DMS53 treated with DMSO at 0.1 percent for 48 hours (cell line): ENCODE measurements at regions not wholly inside any gene's neighbourhood (a gene's known extent, or its start where the extent isn't known, plus 50 kb on each side); places are given as distances from the start of the nearest gene placed in this dataset.

ENCODE experiments used
- DNase-seq: peaks from one replicate; lab custom pipeline; 2025; ENCODE audit not compliant: unreplicated experiment; lab: John Stamatoyannopoulos, UW

DNA sequence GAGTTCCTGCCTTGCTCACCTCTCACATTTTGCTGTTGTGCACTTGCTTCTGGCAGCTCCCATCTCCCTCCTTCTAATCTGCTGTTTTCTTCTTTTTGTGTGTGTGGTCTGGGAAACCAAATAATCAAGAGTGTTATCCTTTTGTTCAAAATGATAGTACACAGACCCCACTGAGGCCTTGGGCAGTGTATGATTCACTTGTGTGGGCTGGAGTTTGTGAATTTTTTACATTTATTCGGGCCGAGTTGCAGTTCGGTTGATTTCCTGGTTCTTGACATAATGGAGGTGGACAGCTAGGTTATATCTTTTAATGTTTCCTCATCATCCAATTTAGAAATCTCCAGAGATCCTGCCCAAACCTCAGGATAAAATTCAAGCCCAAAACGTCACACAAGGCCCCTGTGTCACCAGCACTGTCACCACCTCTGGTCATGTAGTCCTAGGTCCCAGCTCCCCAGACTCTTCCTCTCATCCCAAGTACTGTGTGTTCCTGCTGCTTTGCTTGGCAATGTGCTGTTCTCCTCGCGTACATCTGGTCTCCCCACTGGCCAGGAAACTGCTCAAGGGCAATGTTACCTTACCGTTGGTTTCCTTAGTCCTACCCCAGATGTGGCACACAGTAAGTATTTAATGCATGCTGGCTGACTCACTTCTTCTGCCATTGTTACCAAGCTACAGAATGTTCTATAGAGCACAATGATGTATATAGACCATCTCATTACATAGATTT, 55.7 kb upstream of the PHACTR2 start:
- no peak for DNase-seq

DNA sequence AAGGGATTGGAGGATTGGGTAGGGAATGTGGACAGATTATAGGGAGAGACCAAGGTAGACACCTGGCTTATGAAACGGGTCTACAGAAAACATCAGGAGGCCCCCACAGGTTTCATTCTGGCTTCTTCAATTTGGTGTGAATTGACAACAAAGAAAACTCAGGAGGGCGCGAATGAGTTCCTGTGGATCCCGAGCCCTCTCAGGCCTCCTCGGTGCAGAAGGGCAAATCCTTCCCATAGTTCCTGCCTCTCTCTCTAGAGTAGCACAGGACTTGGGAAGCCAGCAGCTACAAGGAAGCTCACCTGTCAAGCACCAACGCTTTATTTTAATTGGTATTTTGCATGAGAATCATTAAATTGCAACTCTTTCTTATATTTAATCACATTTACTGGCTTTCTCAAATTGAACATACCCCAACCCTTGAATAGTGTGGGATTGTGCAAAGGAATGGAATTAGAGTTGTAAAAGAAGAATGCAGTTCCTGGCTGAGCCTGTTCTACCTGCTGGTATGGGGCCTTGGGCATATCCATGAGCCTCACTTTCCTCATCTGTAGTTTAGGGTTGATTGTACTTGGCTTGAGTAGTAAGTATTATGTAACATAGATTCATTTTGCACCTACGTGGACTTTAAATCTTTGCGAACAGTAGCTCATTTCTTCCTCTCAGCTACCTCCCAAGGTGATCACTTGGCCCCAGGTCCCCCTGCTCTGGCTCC, 56.4 kb upstream of the PHACTR2 start:
- no peak for DNase-seq

DNA sequence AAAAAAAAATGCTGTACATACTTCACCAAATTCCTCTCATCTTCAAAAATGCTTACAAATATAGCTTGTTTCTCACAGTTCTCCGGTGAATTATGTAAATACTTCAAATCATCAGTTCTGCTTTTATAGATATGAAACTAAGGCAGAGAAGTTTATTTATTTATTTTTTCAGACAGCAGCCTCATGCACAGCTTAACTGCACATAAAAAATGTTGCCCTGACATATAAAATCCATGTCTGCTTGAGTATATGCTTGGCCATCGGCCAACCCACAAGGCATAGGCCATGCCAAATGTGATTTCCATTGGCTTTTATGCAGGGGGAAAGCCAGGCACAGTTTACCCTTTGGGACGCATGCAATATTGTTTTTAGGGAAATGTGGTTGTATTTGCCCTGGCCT, 57.3 kb upstream of the PHACTR2 start:
- no peak for DNase-seq

DNA sequence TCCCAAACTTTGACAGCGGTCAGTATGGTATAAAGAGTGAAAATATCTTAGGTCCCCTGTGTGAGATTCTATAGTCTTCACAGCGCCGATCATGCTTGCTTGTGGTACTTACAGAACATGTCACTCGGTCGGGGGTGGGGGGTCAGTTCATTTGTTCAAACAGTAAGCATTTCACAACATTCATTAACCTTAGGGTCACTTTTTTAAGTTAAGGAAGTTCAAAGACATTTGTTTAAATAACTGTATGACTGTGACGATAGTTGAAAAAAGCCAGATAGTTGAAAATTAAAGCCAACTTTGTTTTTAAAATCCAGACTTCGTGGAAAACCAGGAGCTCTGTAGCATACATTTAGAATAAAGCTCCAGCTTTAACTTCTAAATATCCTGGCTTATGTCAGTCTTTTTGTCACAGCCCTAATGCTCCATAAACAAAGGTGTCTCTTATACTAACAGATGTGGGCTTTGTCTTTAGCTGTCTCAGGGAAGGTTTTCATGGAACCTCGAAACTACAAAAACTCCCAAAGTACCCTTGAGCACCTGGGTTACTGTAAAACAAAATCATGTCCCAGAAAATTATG, 57.9 kb upstream of the PHACTR2 start:
- DNase-seq = no peak

DNA sequence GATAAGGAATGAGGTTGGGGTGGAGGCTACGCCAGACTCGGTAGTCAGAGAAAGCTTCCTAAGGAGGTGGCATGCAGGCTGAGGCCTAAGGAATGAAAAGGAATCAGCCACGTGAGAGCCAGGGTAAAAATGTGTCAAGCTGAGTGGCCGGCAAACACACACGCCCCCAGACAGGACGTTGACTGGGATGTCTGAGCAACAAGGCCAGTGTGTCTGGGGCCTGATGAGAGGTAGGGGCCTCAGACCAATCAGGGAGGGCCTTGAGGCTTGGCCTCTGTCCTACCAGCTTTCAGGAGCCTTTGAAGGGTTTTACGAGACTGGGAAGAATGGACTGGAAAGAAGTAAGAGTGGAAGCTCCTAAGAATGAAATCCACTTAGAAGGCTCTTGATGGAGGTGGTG, 61.0 kb upstream of the PHACTR2 start:
- DNase-seq = no peak

DNA sequence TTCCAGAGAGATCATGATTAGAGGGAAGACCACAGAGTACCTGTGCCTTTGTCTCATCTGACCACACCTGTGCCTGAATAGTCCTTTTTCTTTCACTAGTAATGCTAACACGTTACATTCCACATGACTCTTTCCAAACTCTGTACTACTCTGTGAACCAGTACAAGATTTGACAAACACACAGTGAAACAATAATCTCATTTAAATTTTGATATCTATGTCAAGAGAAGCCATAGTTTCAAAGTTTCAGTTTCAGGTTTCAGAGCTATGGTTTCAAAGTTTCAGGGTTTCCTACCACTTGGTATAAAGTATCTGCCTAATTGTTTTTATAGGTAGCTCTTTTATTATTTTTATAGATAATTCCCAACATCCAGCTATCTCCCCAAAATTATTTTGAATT, 62.0 kb upstream of the PHACTR2 start:
- DNase-seq = no peak

DNA sequence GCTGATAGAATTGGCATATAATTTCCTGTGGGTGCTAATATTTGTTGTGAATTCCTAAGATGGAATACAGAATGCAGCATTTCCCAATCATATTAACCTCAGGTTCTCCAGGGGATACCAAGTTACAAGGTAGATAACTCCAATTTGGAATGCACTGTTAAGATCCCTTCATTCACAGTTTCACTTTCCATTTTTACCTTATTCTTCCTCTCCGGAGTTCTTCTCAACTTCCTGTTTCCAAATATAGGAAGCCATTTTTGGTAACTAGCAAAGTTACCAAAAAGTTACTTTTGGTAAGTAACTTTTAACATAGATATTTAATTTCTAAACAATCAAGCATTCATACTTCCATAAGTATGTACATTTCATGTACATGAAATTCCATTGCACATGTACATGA, 63.5 kb upstream of the PHACTR2 start:
- no peak for DNase-seq

DNA sequence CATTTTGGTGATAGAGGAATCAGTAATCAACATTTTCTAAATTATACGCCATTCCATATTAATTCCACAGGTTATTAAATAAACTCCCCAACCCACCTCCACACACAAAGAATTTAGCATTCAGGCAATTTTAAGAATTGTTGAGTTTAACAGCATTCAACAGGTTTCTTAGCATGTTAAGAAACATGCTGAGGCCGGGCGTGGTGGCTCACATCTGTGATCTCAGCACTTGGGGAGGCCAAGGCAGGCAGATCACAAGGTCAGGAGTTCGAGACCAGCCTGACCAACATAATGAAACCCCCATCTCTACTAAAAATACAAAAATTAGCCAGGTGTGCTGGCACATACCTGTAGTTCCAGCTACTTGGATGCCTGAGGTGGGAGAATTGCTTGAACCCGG, 64.0 kb upstream of the PHACTR2 start:
- DNase-seq = no peak

DNA sequence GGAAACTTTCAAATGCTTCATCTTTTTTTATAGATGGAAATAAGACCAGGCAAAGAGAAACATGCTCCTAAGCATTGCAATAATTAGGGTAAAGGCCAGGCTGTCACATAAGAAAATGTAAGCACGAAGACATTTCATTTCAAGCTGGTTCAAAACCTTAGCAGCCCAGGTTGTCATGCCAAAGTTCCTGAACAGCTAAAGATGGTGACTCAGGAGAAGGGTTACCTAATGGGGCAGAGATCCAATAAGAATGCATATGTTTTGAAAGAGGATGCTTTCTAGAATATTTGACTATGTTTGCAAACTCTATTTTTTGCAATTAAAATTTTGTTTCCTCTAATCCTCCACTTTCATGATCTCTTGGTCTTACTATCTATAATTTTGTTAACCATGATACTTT, 65.6 kb upstream of the PHACTR2 start:
- no peak for DNase-seq

DNA sequence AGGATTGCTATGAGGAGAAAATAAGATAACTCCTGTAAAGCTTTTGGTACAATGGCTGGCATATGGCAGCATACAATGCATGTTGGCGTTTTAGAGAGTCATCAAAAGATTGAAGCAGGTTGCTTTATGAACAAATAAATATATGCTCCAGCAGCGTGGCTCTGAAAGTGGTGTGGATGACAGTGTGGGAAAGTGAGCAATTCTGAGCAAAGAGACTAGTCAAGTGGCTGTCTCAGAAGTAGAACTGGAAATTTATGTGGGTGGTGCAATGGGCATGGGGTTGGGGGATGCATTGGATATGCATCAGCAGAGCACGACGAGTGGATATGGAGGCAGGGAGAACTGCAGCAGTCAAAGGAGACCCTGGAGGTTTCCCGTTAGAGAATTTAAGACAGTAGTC, 66.2 kb upstream of the PHACTR2 start:
- DNase-seq = no peak

DNA sequence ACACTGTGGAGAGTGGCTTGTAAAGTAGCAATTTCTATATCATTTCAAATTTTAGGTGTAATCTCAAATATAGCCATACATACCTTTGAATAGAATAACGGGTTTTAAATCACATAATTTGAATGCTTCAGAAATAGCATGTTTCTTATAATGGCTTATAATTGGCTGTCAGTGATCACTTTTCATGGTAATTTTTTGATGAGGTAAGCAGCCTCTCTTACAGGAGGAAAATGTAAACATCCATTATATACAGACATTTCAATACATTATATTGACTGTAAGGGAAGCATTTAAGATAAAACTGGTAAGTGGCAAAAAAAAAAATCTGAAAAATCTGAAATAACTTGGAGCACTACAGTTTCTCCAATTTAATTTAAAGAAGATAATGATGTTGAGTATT, 67.8 kb upstream of the PHACTR2 start:
- DNase-seq = no peak

DNA sequence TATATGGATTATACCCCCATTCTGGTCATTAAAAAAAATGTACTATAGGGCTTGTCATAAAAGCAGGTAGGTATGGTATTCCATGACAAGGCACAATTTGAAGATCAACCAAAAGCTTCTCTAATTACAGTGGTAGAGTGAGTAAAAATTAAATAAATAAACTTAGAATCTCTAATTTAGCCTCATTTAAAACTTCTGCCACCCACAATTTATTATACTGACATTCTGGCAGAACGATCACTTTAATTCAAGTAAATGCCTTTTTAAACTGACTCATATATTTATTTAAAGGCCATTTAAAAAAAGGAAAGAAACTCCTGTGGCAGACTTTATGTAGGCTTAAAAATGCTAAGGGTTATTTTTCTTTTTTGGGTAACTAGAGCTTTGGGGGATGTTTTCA, 68.3 kb upstream of the PHACTR2 start:
- no peak for DNase-seq

DNA sequence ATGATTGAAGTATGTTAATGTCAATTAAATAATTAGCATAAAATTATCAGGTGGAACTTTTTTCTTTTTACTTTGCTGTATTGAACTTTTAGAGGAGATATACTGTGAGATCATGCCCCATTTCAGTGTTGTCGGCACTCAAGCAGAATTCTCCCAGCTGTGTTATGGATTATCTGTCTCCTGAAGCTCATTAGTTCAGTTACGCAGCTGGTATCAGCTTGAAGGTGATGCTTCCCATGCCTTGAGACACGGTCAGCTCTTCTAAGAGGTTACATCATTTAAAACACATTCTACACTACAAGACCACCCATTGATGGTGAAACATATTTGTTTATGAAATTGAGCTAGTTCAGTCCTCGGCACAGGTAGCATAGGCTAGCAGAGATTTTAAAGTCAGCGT, 68.9 kb upstream of the PHACTR2 start:
- no peak for DNase-seq

DNA sequence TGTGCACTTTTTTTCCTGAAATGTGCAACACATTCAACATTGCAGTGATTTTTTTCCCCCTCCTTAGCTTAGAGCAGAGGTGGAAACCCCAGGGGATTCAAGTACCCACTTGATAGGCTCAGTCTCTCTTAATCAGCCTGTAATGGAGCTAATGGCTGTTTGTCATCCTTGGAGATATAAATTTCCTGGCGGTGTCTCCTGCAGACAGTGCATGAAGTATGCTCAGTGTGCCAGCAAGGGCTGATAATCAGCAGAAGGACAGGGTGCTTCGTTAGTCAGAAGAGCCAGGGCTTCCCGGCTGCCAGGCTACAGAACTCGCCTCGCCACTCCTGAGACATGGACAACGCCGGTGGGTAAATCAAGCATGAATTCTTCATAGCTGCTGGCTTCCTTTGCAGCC, 69.8 kb upstream of the PHACTR2 start:
- no peak for DNase-seq

DNA sequence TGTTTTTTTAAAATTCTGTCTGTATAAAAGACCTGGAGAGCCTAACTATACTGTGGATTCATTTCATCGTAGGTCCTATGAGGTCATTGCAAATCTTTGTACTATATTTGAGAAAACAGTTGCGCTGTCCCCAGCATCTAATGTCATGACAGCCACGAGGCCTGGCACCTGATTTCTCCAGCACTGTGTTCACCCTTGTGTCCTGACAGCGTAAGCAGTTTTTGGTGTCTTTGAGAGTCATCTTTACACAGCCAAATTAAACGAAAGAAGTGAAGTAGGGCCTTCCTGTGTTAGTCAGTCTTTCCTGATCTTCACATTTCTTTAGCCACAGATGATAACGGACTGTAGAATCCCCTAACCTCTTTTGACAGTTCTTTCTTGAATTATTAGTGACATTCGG, 70.6 kb upstream of the PHACTR2 start:
- DNase-seq = no peak

DNA sequence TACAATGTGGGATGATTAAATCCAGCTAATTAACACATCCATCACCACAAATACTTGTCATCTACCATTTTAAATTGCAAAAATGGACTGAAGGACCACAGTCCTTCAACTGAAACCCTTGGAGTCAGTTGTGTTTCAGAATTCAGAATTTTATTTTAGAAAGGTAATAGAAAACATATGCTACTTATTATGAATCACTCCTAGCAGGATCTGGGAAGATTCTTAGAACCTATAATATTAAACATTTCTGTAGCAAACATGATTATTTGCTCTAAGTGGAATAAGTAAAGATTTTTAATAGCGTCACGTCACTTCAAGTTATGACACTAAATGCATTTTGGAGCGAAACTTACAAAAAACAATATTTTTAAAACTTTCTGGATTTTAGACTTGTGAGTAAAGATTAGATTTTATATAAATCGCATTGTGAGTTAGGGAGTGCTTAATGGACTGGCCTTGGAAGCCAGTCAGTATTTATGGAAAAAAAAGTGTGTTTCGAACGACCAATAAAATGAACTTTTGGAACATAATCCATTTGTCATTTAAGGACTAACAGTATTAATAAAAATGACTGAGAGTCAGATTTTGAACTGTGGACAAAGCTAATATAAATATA, 71.8 kb upstream of the PHACTR2 start:
- no peak for DNase-seq

DNA sequence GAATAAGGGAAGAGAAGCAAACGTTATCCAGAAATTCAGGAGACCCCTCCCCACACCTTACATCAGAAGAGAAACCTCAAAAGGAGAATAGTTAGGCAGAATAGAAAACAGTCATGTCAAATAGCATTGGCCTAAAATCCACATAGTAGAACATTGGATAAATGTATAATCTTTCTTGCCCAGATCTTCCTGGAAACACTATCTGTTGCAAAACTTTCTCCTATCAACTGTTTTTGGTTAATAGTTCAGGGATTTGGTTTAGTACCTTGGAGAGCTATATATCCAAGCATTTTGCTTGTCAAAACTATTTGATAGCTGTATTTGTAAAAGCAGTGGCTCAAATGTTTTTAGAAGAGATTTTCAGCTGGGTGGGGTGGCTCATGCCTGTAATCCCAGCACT, 74.3 kb upstream of the PHACTR2 start:
- no peak for DNase-seq

DNA sequence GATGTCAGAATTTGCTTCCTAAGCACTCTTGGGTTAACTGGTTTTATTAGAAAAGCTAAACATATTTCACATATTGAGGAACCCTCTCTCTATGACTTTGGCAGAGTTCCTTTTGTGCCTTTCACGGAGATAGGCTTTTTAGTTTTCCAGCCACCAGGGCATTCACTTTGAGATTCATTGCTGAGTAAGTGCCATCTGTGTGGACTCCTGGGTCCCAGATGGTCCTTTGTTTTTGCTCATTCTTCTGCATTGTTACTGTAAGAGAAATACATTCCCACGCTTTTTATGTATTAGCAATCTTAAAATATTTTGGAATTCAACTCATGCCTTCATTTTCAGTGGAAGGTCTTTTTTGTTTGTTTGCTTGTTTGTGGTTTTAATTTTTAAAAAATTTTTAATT, 76.3 kb upstream of the PHACTR2 start:
- DNase-seq = no peak

DNA sequence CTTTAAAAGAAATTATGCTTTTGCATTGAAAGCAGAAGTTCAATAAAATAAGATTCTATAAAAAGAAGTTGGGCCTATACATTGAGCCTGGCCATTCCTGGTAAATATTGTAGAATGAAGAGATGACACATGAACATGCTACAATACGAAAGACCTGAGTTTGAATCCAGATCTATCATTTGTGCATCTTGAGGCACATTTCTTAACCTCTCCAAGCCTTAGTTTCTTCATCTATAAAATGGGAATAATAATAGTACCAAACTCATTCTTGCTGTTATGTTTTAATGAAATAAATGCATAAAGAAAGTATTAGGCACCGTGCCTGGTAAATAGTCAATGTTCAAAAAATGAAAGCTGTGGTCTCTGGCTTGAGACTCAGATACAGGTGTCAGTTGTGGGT, 76.9 kb upstream of the PHACTR2 start:
- DNase-seq = no peak

DNA sequence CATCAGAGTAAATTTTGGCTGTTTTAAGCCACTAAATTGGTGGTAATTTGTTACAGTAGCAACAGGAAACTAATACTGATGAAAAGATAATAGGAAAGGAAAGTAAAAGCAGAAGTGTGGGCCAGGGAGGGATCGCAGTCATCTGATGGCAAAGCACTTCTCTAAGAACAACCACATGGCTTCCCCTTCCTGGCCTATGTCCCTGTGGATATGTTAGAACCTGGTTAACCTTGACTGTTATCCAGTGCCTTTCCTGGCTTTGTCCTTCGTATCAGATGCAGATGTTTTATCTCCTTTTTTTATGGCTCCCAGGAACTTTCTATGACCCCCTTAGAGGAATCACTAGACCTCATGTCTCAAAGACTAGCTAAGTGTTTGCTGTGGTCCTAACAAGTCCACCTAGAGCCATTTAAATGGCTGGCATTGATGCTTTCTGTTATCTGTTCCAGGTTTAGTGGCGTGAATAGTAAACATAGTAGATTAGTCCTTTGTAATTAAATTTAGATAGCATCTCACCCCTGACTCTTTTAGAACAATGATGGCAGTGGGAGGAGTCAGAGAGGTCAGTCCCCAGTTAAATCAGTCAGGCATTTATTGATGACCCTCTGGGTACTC, 79.2 kb upstream of the PHACTR2 start:
- no peak for DNase-seq

DNA sequence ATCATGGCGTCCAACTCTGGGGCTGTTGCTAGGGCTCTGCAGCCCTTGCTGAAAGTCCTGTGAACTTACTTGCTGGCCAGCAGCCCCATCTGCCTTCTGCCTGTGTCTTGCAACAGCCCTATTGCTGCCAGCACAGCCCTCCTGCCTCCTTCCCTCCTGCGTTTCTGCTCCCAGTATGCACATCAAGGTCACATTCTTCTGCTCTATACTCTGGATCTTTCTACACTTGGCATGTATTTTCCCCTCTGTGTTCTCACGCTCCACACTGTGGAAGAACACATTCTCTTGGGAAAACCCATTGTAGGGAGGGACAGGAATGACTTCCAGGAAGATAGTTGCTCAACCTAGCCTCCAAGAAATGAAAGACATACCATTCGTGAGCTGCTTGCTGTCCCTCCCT, 80.9 kb upstream of the PHACTR2 start:
- DNase-seq = no peak
